HepG2 (cell line): ENCODE measurements at regions not wholly inside any gene's neighbourhood (a gene's known extent, or its start where the extent isn't known, plus 50 kb on each side); places are given as distances from the start of the nearest gene placed in this dataset.
A peak's percentile ranks its signal among the peaks of the same experiment; 100 is the strongest.

Experiments
- DBP ChIP-seq: sonication (generic); formaldehyde crosslinking; IDR thresholded peaks from 2 replicates; pipeline ENCODE4 v1.4.0; 2020; ENCODE audit warnings: missing genetic modification reagents; ENCODE audit errors: not compliant biosample characterization
- ERF ChIP-seq: IDR thresholded peaks from 2 replicates; pipeline ENCODE4 v1.6.1; 2018; ENCODE audit warnings: missing biosample characterization, missing genetic modification reagents
- ISL2 ChIP-seq: sonication (generic); formaldehyde crosslinking; IDR thresholded peaks from 2 replicates; pipeline ENCODE4 v1.5.0; 2020; ENCODE audit warnings: missing genetic modification reagents
- SAFB2 ChIP-seq: sonication (generic); formaldehyde crosslinking; IDR thresholded peaks from 2 replicates; pipeline ENCODE4 v1.5.1; 2020; ENCODE audit warnings: missing genetic modification reagents, low read depth, mild to moderate bottlenecking, borderline replicate concordance
- SMC3 ChIP-seq: IDR thresholded peaks from 2 replicates; pipeline ENCODE4 v1.6.1; 2011; ENCODE audit warnings: low read length, improper control_type of control experiment
- U2AF1 ChIP-seq: fragments of 200-400 bp; formaldehyde crosslinking; optimal IDR thresholded peaks from 2 replicates; pipeline ENCODE3; 2017; ENCODE audit warnings: mild to moderate bottlenecking, low read depth, low read length
- ZFP82 ChIP-seq: sonication (generic); formaldehyde crosslinking; IDR thresholded peaks from 2 replicates; pipeline ENCODE4 v1.5.1; 2020; ENCODE audit warnings: mild to moderate bottlenecking, missing genetic modification reagents, borderline replicate concordance
- ZNF136 ChIP-seq: sonication (generic); formaldehyde crosslinking; IDR thresholded peaks from 2 replicates; pipeline ENCODE4 v1.8.1; 2022; ENCODE audit warnings: low read depth, mild to moderate bottlenecking, moderate library complexity, missing genetic modification reagents
- ZNF260 ChIP-seq: sonication (generic); formaldehyde crosslinking; IDR thresholded peaks from 2 replicates; pipeline ENCODE4 v1.4.0; 2020; ENCODE audit warnings: missing genetic modification reagents, low read depth, mild to moderate bottlenecking, borderline replicate concordance
- ZNF558 ChIP-seq: sonication (generic); formaldehyde crosslinking; IDR thresholded peaks from 2 replicates; pipeline ENCODE4 v1.9.0; 2022; ENCODE audit warnings: mild to moderate bottlenecking, missing genetic modification reagents, borderline replicate concordance
- ZNF576 ChIP-seq: sonication (generic); formaldehyde crosslinking; IDR thresholded peaks from 2 replicates; pipeline ENCODE4 v1.4.0; 2020; ENCODE audit warnings: mild to moderate bottlenecking, missing genetic modification reagents
- ZNF609 ChIP-seq: sonication (generic); formaldehyde crosslinking; IDR thresholded peaks from 2 replicates; pipeline ENCODE4 v1.4.0; 2020; ENCODE audit warnings: mild to moderate bottlenecking, missing genetic modification reagents, borderline replicate concordance
- ZNF788 ChIP-seq: sonication (generic); formaldehyde crosslinking; IDR thresholded peaks from 2 replicates; pipeline ENCODE4 v1.5.0; 2020; ENCODE audit warnings: mild to moderate bottlenecking, missing genetic modification reagents, borderline replicate concordance
- ZNF839 ChIP-seq: sonication (generic); formaldehyde crosslinking; IDR thresholded peaks from 2 replicates; pipeline ENCODE4 v1.4.0; 2020; ENCODE audit warnings: missing genetic modification reagents, mild to moderate bottlenecking, borderline replicate concordance
- TF ChIP-seq, protein P1 (sequence below): sonication (generic); formaldehyde crosslinking; IDR thresholded peaks from 2 replicates; pipeline ENCODE4 v1.5.0; 2020; ENCODE audit warnings: mild to moderate bottlenecking, missing genetic modification reagents, moderate library complexity
- TF ChIP-seq, protein P2 (sequence below): sonication (generic); formaldehyde crosslinking; IDR thresholded peaks from 2 replicates; pipeline ENCODE4 v1.8.1; 2023; ENCODE audit warnings: missing genetic modification reagents, inconsistent platforms, borderline replicate concordance
- TF ChIP-seq, protein P3 (sequence below): sonication (generic); formaldehyde crosslinking; IDR thresholded peaks from 2 replicates; pipeline ENCODE4 v1.8.1; 2023; ENCODE audit warnings: mild to moderate bottlenecking, inconsistent platforms, moderate library complexity, missing genetic modification reagents, borderline replicate concordance
- TF ChIP-seq, protein P4 (sequence below): sonication (generic); formaldehyde crosslinking; IDR thresholded peaks from 2 replicates; pipeline ENCODE4 v1.4.0; 2020; ENCODE audit warnings: missing genetic modification reagents, mild to moderate bottlenecking, borderline replicate concordance

DNA sequence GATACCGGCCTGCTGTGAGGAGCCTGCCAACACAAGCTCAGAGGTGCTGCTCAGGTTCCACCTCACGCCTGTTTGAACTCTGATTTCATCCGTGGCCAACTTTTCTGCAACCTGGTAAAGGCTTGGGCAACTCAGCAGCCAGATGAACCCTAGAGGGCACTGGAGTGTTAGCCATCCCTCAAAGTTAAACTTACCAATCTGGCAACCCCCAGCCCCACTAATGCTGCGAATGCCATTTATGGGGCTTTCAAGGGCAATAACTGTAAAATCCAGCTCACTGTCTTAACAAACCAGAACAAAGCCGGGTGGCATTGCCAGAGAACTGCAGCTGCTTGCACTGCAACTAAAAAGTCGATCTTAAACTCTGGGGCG lies 105.5 kb downstream of the AXIN2 start (continued):
- TF ChIP-seq ZNF609 (CRISPR knock-in tag) (no peak), ZFP82 (CRISPR knock-in tag) (no peak), ZNF839 (CRISPR knock-in tag) (no peak), DBP (CRISPR knock-in tag) (no peak), ZNF558 (no peak), ZNF788 (CRISPR knock-in tag) (no peak), ERF (CRISPR knock-in tag) (no peak), ZNF260 (CRISPR knock-in tag) (no peak), SAFB2 (no peak), ZNF576 (CRISPR knock-in tag) (no peak), U2AF1 (no peak), SMC3 (peak; percentile 77), ISL2 (0 out of 2 replicates have a peak, but pooled peaks have one; percentile 16), ZNF136 (no peak)
- TF ChIP-seq, protein P1, sequence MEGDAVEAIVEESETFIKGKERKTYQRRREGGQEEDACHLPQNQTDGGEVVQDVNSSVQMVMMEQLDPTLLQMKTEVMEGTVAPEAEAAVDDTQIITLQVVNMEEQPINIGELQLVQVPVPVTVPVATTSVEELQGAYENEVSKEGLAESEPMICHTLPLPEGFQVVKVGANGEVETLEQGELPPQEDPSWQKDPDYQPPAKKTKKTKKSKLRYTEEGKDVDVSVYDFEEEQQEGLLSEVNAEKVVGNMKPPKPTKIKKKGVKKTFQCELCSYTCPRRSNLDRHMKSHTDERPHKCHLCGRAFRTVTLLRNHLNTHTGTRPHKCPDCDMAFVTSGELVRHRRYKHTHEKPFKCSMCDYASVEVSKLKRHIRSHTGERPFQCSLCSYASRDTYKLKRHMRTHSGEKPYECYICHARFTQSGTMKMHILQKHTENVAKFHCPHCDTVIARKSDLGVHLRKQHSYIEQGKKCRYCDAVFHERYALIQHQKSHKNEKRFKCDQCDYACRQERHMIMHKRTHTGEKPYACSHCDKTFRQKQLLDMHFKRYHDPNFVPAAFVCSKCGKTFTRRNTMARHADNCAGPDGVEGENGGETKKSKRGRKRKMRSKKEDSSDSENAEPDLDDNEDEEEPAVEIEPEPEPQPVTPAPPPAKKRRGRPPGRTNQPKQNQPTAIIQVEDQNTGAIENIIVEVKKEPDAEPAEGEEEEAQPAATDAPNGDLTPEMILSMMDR (CRISPR knock-in tag), result peak; percentile 82
- TF ChIP-seq, protein P2, sequence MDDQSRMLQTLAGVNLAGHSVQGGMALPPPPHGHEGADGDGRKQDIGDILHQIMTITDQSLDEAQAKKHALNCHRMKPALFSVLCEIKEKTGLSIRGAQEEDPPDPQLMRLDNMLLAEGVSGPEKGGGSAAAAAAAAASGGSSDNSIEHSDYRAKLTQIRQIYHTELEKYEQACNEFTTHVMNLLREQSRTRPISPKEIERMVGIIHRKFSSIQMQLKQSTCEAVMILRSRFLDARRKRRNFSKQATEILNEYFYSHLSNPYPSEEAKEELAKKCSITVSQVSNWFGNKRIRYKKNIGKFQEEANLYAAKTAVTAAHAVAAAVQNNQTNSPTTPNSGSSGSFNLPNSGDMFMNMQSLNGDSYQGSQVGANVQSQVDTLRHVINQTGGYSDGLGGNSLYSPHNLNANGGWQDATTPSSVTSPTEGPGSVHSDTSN (CRISPR knock-in tag), result 0 out of 2 replicates have a peak, but pooled peaks have one; percentile 34
- TF ChIP-seq, protein P3, sequence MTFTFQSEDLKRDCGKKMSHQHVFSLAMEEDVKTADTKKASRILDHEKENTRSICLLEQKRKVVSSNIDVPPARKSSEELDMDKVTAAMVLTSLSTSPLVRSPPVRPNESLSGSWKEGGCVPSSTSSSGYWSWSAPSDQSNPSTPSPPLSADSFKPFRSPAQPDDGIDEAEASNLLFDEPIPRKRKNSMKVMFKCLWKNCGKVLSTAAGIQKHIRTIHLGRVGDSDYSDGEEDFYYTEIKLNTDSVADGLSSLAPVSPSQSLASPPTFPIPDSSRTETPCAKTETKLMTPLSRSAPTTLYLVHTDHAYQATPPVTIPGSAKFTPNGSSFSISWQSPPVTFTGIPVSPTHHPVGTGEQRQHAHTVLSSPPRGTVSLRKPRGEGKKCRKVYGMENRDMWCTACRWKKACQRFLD (CRISPR knock-in tag), result no peak
- TF ChIP-seq, protein P4, sequence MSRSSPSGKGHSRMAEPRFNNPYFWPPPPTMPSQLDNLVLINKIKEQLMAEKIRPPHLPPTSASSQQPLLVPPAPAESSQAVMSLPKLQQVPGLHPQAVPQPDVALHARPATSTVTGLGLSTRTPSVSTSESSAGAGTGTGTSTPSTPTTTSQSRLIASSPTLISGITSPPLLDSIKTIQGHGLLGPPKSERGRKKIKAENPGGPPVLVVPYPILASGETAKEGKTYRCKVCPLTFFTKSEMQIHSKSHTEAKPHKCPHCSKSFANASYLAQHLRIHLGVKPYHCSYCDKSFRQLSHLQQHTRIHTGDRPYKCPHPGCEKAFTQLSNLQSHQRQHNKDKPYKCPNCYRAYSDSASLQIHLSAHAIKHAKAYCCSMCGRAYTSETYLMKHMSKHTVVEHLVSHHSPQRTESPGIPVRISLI (CRISPR knock-in tag), result no peak
